ENCODE measurements at regions not wholly inside any gene's neighbourhood (a gene's known extent, or its start where the extent isn't known, plus 50 kb on each side); places are given as distances from the start of the nearest gene placed in this dataset.

DNA sequence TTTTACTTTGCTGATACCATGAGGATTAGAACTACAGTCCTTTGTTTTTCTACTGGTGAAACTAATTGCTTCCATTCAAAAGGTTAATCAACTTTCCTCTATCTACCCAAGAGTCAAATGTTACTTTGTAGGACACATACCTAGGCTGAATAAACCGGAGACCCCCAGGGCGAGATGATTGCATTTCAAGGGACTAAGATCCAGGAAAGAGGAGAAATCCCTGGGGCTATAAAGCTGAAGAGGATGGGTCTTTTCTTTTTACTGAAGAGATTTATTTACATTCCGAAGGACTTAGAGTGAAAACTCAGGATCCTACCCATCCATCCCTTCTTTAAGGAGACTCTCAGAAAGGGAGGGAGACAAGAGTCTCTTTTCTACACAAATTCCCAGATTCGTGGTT, 331.9 kb downstream of the CDH19 start:
- TF ChIP-seq, protein P1, sequence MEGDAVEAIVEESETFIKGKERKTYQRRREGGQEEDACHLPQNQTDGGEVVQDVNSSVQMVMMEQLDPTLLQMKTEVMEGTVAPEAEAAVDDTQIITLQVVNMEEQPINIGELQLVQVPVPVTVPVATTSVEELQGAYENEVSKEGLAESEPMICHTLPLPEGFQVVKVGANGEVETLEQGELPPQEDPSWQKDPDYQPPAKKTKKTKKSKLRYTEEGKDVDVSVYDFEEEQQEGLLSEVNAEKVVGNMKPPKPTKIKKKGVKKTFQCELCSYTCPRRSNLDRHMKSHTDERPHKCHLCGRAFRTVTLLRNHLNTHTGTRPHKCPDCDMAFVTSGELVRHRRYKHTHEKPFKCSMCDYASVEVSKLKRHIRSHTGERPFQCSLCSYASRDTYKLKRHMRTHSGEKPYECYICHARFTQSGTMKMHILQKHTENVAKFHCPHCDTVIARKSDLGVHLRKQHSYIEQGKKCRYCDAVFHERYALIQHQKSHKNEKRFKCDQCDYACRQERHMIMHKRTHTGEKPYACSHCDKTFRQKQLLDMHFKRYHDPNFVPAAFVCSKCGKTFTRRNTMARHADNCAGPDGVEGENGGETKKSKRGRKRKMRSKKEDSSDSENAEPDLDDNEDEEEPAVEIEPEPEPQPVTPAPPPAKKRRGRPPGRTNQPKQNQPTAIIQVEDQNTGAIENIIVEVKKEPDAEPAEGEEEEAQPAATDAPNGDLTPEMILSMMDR (IDR thresholded peaks at IDR 0.05): no peak
- no peak for TF ChIP-seq POLR2A (IDR thresholded peaks at IDR 0.05)

All from breast epithelium (tissue), 3 donors.